ENCODE measurements at regions not wholly inside any gene's neighbourhood (a gene's known extent, or its start where the extent isn't known, plus 50 kb on each side); places are given as distances from the start of the nearest gene placed in this dataset.

DNA sequence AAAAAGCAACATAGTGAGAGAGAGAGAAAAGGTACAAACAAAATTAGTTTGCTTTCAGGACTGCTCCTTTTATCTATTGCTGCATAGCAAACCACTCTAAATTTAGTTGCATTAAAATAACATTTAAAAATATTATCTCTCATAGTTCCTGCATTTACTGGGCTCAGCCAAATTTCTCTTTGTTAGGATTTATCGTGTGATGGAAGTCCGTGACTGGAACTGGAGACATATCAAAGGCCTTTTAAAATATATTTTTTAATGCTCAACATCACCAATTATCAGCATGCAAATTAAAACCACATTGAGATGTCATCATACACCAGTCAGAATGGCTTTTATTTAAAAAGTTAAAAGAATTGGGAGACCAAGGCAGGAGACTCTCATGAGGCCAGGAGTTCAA is 107.6 kb upstream of the SYT1 start:
- no peaks in the 10 kb centered on the region for H3K4me1 ChIP-seq (ENCODE audit: control insufficient read depth, insufficient read depth, low read length)
- Mint-ChIP-seq H3K9me3 (peaks cover 2% of the 10 kb centered on the region), H3K27ac (no peak overlapping the region), H3K4me1 (no peaks in the 10 kb centered on the region), H3K4me3 (no peak overlapping the region), H3K36me3 (ENCODE audit: low read depth) (no peaks in the 10 kb centered on the region), H3K27me3 (ENCODE audit: insufficient read depth) (no peaks in the 10 kb centered on the region)
- DNase-seq, result no peak
- no peaks in the 10 kb centered on the region for H3K27me3 ChIP-seq (ENCODE audit: control insufficient read depth, insufficient read depth, low read length, poor library complexity, severe bottlenecking)
- no peak overlapping the region for H3K4me3 ChIP-seq (ENCODE audit: low read length)
- H3K27ac ChIP-seq (ENCODE audit: low read depth, low read length), result no peak overlapping the region
- H3K9me3 ChIP-seq (ENCODE audit: control insufficient read depth, low read length), result no peaks in the 10 kb centered on the region
- 92 to 94% methylated on average over 2 of the region's 2 CpGs for WGBS, 2 experiments (ENCODE audit: insufficient coverage in 1 of 2, insufficient read length in 1 of 2)
- H3K9ac ChIP-seq (ENCODE audit: extremely low read depth, low read length, poor library complexity, severe bottlenecking), result no peak overlapping the region
- no peaks in the 10 kb centered on the region for H3K36me3 ChIP-seq (ENCODE audit: control insufficient read depth, insufficient read depth, low read length)
- TF ChIP-seq, protein P1, sequence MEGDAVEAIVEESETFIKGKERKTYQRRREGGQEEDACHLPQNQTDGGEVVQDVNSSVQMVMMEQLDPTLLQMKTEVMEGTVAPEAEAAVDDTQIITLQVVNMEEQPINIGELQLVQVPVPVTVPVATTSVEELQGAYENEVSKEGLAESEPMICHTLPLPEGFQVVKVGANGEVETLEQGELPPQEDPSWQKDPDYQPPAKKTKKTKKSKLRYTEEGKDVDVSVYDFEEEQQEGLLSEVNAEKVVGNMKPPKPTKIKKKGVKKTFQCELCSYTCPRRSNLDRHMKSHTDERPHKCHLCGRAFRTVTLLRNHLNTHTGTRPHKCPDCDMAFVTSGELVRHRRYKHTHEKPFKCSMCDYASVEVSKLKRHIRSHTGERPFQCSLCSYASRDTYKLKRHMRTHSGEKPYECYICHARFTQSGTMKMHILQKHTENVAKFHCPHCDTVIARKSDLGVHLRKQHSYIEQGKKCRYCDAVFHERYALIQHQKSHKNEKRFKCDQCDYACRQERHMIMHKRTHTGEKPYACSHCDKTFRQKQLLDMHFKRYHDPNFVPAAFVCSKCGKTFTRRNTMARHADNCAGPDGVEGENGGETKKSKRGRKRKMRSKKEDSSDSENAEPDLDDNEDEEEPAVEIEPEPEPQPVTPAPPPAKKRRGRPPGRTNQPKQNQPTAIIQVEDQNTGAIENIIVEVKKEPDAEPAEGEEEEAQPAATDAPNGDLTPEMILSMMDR (conservative IDR thresholded peaks at IDR 0.05), result no peak

DNA sequence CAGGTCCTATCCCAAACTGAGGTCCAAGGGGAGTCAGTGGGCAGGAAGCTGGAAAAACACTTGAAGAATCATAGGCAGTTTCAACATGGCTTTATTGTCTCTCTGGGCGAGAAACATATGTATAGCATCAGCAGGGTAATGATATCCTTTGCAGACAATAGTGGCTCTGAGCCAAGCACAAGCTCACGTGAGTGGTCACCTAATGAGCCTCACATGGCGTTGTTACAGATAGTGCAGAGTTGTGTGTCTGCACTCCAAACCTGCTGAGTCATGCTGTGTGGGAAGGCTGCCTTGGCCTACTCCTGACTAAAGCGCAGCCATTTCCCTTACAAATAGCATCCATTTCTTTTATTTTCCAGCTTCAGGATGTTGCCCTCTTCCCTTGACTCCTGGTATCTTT is 105.2 kb upstream of the SYT1 start:
- TF ChIP-seq, protein P1 (conservative IDR thresholded peaks at IDR 0.05), result no peak
- Histone ChIP-seq H3K9ac (ENCODE audit: extremely low read depth, low read length, poor library complexity, severe bottlenecking) (no peak overlapping the region), H3K4me3 (ENCODE audit: low read length) (no peak overlapping the region), H3K27me3 (ENCODE audit: control insufficient read depth, insufficient read depth, low read length, poor library complexity, severe bottlenecking) (no peaks in the 10 kb centered on the region), H3K27ac (ENCODE audit: low read depth, low read length) (no peak overlapping the region), H3K9me3 (ENCODE audit: control insufficient read depth, low read length) (no peaks in the 10 kb centered on the region), H3K36me3 (ENCODE audit: control insufficient read depth, insufficient read depth, low read length) (no peaks in the 10 kb centered on the region), H3K4me1 (ENCODE audit: control insufficient read depth, insufficient read depth, low read length) (no peaks in the 10 kb centered on the region)
- WGBS, 2 experiments (ENCODE audit: insufficient coverage in 1 of 2, insufficient read length in 1 of 2), result 99 to 100% methylated on average over 4 of the region's 4 CpGs
- H3K9me3 Mint-ChIP-seq, result peaks cover 4% of the 10 kb centered on the region
- no peak overlapping the region for H3K27ac Mint-ChIP-seq
- H3K27me3 Mint-ChIP-seq (ENCODE audit: insufficient read depth), result no peaks in the 10 kb centered on the region
- DNase-seq, result no peak
- no peaks in the 10 kb centered on the region for H3K36me3 Mint-ChIP-seq (ENCODE audit: low read depth)
- no peak overlapping the region for H3K4me3 Mint-ChIP-seq
- no peaks in the 10 kb centered on the region for H3K4me1 Mint-ChIP-seq

DNA sequence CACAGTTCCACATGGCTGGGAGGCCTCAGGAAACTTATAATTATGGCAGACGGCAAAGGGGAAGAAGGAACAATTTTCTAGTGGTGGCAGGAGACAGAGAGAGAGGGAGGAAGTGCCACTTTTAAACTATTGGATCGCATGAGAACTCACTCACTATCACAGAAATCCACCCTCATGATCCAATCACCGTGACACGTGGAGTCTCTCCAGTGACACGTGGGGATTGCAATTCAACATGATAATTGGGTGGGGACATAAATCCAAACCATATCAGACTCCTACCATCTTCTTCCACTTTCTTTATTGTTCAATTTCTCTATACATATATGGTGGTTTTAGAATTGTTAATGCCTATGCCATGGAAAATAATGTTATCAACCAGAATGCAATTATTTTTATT is 103.7 kb upstream of the SYT1 start:
- TF ChIP-seq, protein P1 (conservative IDR thresholded peaks at IDR 0.05), result no peak
- H3K27me3 ChIP-seq (ENCODE audit: control insufficient read depth, insufficient read depth, low read length, poor library complexity, severe bottlenecking), result no peaks in the 10 kb centered on the region
- no peaks in the 10 kb centered on the region for H3K4me1 ChIP-seq (ENCODE audit: control insufficient read depth, insufficient read depth, low read length)
- no peaks in the 10 kb centered on the region for H3K9me3 ChIP-seq (ENCODE audit: control insufficient read depth, low read length)
- H3K36me3 ChIP-seq (ENCODE audit: control insufficient read depth, insufficient read depth, low read length), result no peaks in the 10 kb centered on the region
- no peak overlapping the region for H3K27ac ChIP-seq (ENCODE audit: low read depth, low read length)
- Mint-ChIP-seq H3K9me3 (peaks cover 4% of the 10 kb centered on the region), H3K27me3 (ENCODE audit: insufficient read depth) (no peaks in the 10 kb centered on the region), H3K36me3 (ENCODE audit: low read depth) (no peaks in the 10 kb centered on the region), H3K4me1 (no peaks in the 10 kb centered on the region), H3K4me3 (no peak overlapping the region), H3K27ac (no peak overlapping the region)
- no peak for DNase-seq
- 89 to 100% methylated on average over 3 to 4 of the region's 5 CpGs for WGBS, 2 experiments (ENCODE audit: insufficient coverage in 1 of 2, insufficient read length in 1 of 2)
- no peak overlapping the region for H3K9ac ChIP-seq (ENCODE audit: extremely low read depth, low read length, poor library complexity, severe bottlenecking)
- H3K4me3 ChIP-seq (ENCODE audit: low read length), result no peak overlapping the region
